Memory B cell (primary cell): ENCODE measurements at regions not wholly inside any gene's neighbourhood (a gene's known extent, or its start where the extent isn't known, plus 50 kb on each side); places are given as distances from the start of the nearest gene placed in this dataset.

Source experiments
- ATAC-seq: fragments of 150-1000 bp; cut with Tn5 transposase; 2 replicates; pipeline ENCODE4 v1.10.0; 2021; ENCODE audit warnings: low read depth, mild to moderate bottlenecking, moderate library complexity
- DNase-seq, 2 donors: peaks; one replicate each; pipeline ENCODE4 v3.0.0; 2022; ENCODE audit warnings: low spot score in 2 of 2
- H3K27ac Mint-ChIP-seq: one replicate; pipeline ENCODE4 v1.8.0; 2022; ENCODE audit warnings: mild to moderate bottlenecking, moderate library complexity, mixed read lengths
- H3K27me3 Mint-ChIP-seq: one replicate; pipeline ENCODE4 v1.8.0; 2022; ENCODE audit warnings: mixed read lengths
- H3K36me3 Mint-ChIP-seq: one replicate; pipeline ENCODE4 v1.8.0; 2022; ENCODE audit warnings: mild to moderate bottlenecking, mixed read lengths
- H3K4me1 Mint-ChIP-seq: one replicate; pipeline ENCODE4 v1.8.0; 2022; ENCODE audit warnings: mixed read lengths
- H3K4me3 Mint-ChIP-seq: one replicate; pipeline ENCODE4 v1.8.0; 2022; ENCODE audit warnings: mild to moderate bottlenecking, moderate library complexity, mixed read lengths
- H3K9me3 Mint-ChIP-seq: one replicate; pipeline ENCODE4 v1.8.0; 2022; ENCODE audit warnings: mixed read lengths

- no peaks in the 10 kb centered on the region for H3K27me3 Mint-ChIP-seq
- H3K9me3 Mint-ChIP-seq, result no peaks in the 10 kb centered on the region
- no peak overlapping the region for H3K4me3 Mint-ChIP-seq
- H3K27ac Mint-ChIP-seq, result no peak overlapping the region
- DNase-seq (no peak), ATAC-seq (no peak)
- peaks cover 5% of the 10 kb centered on the region for H3K4me1 Mint-ChIP-seq
- H3K36me3 Mint-ChIP-seq, result peaks cover 29% of the 10 kb centered on the region
Observed at GRCh38 chr13:30359991-30360390, 52.6 kb upstream of the KATNAL1 start.

GRCh38 chr13:30360586-30360985 is 53.2 kb upstream of the KATNAL1 start:
- Mint-ChIP-seq H3K27ac (no peak overlapping the region), H3K36me3 (peaks cover 33% of the 10 kb centered on the region), H3K27me3 (no peaks in the 10 kb centered on the region), H3K4me3 (no peak overlapping the region), H3K4me1 (peaks cover 4% of the 10 kb centered on the region), H3K9me3 (no peaks in the 10 kb centered on the region)
- no peak for DNase-seq
- no peak for ATAC-seq

- no peaks in the 10 kb centered on the region for H3K27me3 Mint-ChIP-seq
- peaks cover 34% of the 10 kb centered on the region for H3K36me3 Mint-ChIP-seq
- ATAC-seq, result no peak
- H3K9me3 Mint-ChIP-seq, result no peaks in the 10 kb centered on the region
- no peak for DNase-seq
- peaks cover 6% of the 10 kb centered on the region for H3K4me1 Mint-ChIP-seq
- H3K4me3 Mint-ChIP-seq, result no peak overlapping the region
- no peak overlapping the region for H3K27ac Mint-ChIP-seq
Observed at GRCh38 chr13:30362005-30362788, 54.8 kb upstream of the KATNAL1 start.

- no peaks in the 10 kb centered on the region for H3K9me3 Mint-ChIP-seq
- H3K4me1 Mint-ChIP-seq, result peaks cover 6% of the 10 kb centered on the region
- ATAC-seq, result no peak
- no peak for DNase-seq
- peaks cover 30% of the 10 kb centered on the region for H3K36me3 Mint-ChIP-seq
- H3K27me3 Mint-ChIP-seq, result no peaks in the 10 kb centered on the region
- no peak overlapping the region for H3K27ac Mint-ChIP-seq
- no peak overlapping the region for H3K4me3 Mint-ChIP-seq
Observed at GRCh38 chr13:30362869-30363268, 55.5 kb upstream of the KATNAL1 start.

GRCh38 chr13:30363725-30364124 is 56.4 kb upstream of the KATNAL1 start:
- H3K9me3 Mint-ChIP-seq, result no peaks in the 10 kb centered on the region
- no peak overlapping the region for H3K27ac Mint-ChIP-seq
- no peak for ATAC-seq
- no peak for DNase-seq
- peaks cover 28% of the 10 kb centered on the region for H3K36me3 Mint-ChIP-seq
- no peaks in the 10 kb centered on the region for H3K27me3 Mint-ChIP-seq
- peaks cover 9% of the 10 kb centered on the region for H3K4me1 Mint-ChIP-seq
- H3K4me3 Mint-ChIP-seq, result no peak overlapping the region

GRCh38 chr13:30364133-30364532 is 56.8 kb upstream of the KATNAL1 start:
- Mint-ChIP-seq H3K9me3 (no peaks in the 10 kb centered on the region), H3K27me3 (no peaks in the 10 kb centered on the region), H3K27ac (no peak overlapping the region), H3K4me1 (peaks cover 12% of the 10 kb centered on the region), H3K4me3 (no peak overlapping the region), H3K36me3 (peaks cover 31% of the 10 kb centered on the region)
- DNase-seq (no peak), ATAC-seq (no peak)

GRCh38 chr13:30364876-30365275 is 57.4 kb upstream of the UBE2L5 start:
- no peak for DNase-seq
- Mint-ChIP-seq H3K4me3 (no peak overlapping the region), H3K9me3 (no peaks in the 10 kb centered on the region), H3K36me3 (peaks cover 30% of the 10 kb centered on the region), H3K27me3 (no peaks in the 10 kb centered on the region), H3K4me1 (peaks cover 13% of the 10 kb centered on the region), H3K27ac (no peak overlapping the region)
- no peak for ATAC-seq

GRCh38 chr13:30366088-30366487 is 56.2 kb upstream of the UBE2L5 start:
- H3K4me1 Mint-ChIP-seq, result peaks cover 24% of the 10 kb centered on the region
- peaks cover 30% of the 10 kb centered on the region for H3K36me3 Mint-ChIP-seq
- no peak overlapping the region for H3K27ac Mint-ChIP-seq
- ATAC-seq (peak; percentile 59), DNase-seq (no peak)
- no peaks in the 10 kb centered on the region for H3K27me3 Mint-ChIP-seq
- H3K4me3 Mint-ChIP-seq, result no peak overlapping the region
- no peaks in the 10 kb centered on the region for H3K9me3 Mint-ChIP-seq

GRCh38 chr13:30367296-30367695 is 55.0 kb upstream of the UBE2L5 start:
- peaks cover 27% of the 10 kb centered on the region for H3K36me3 Mint-ChIP-seq
- DNase-seq, result no peak
- no peaks in the 10 kb centered on the region for H3K27me3 Mint-ChIP-seq
- no peak for ATAC-seq
- no peaks in the 10 kb centered on the region for H3K9me3 Mint-ChIP-seq
- no peak overlapping the region for H3K4me3 Mint-ChIP-seq
- no peak overlapping the region for H3K27ac Mint-ChIP-seq
- peaks cover 32% of the 10 kb centered on the region for H3K4me1 Mint-ChIP-seq

GRCh38 chr13:30370146-30370545 is 52.1 kb upstream of the UBE2L5 start:
- no peak for ATAC-seq
- no peak for DNase-seq
- Mint-ChIP-seq H3K36me3 (peaks cover 24% of the 10 kb centered on the region), H3K9me3 (no peaks in the 10 kb centered on the region), H3K4me1 (peaks cover 49% of the 10 kb centered on the region), H3K27me3 (no peaks in the 10 kb centered on the region), H3K27ac (peak overlapping the region; percentile 98), H3K4me3 (peak overlapping the region; percentile 42)

- H3K9me3 Mint-ChIP-seq, result no peaks in the 10 kb centered on the region
- peaks cover 53% of the 10 kb centered on the region for H3K4me1 Mint-ChIP-seq
- no peak for DNase-seq
- ATAC-seq, result no peak
- H3K27ac Mint-ChIP-seq, result peak overlapping the region; percentile 98
- peak overlapping the region; percentile 81 for H3K4me3 Mint-ChIP-seq
- peaks cover 19% of the 10 kb centered on the region for H3K36me3 Mint-ChIP-seq
- no peaks in the 10 kb centered on the region for H3K27me3 Mint-ChIP-seq
Observed at GRCh38 chr13:30370916-30371521, 51.3 kb upstream of the UBE2L5 start.

GRCh38 chr13:30371649-30372265 is 50.5 kb upstream of the UBE2L5 start:
- no peaks in the 10 kb centered on the region for H3K27me3 Mint-ChIP-seq
- DNase-seq (peak; percentile 70 to 89), ATAC-seq (peak; percentile 76)
- peak overlapping the region; percentile 98 for H3K27ac Mint-ChIP-seq
- no peaks in the 10 kb centered on the region for H3K9me3 Mint-ChIP-seq
- peak overlapping the region; percentile 81 for H3K4me3 Mint-ChIP-seq
- peaks cover 19% of the 10 kb centered on the region for H3K36me3 Mint-ChIP-seq
- H3K4me1 Mint-ChIP-seq, result peaks cover 59% of the 10 kb centered on the region
